H9 (cell line): ENCODE measurements at regions not wholly inside any gene's neighbourhood (a gene's known extent, or its start where the extent isn't known, plus 50 kb on each side); places are given as distances from the start of the nearest gene placed in this dataset.

ENCODE experiments used
- DNase-seq: peaks from one replicate; pipeline ENCODE4 v3.0.0-alpha.2; 2017
- H2AFZ ChIP-seq: one replicate; pipeline ENCODE4 v1.6.1; 2013; ENCODE audit warnings: mild to moderate bottlenecking, low read length, control low read depth, moderate library complexity
- H2AK5ac ChIP-seq: 2 replicates; pipeline ENCODE4 v1.6.1; 2013; ENCODE audit warnings: low read length, control low read depth, mixed read lengths; ENCODE audit not compliant: insufficient read length
- H2BK120ac ChIP-seq: one replicate; pipeline ENCODE4 v1.6.1; 2013; ENCODE audit warnings: low read depth, mild to moderate bottlenecking, low read length, control low read depth, inconsistent platforms; ENCODE audit not compliant: poor library complexity, severe bottlenecking
- H2BK12ac ChIP-seq: 2 replicates; pipeline ENCODE4 v1.6.1; 2013; ENCODE audit warnings: low read length, control low read depth, mixed read lengths, low read depth; ENCODE audit not compliant: insufficient read length
- H2BK15ac ChIP-seq: 2 replicates; pipeline ENCODE4 v1.6.1; 2013; ENCODE audit warnings: low read depth, low read length, control low read depth
- H2BK20ac ChIP-seq: one replicate; pipeline ENCODE4 v1.6.1; 2013; ENCODE audit warnings: low read depth, mild to moderate bottlenecking, low read length, control low read depth, inconsistent platforms; ENCODE audit not compliant: poor library complexity, severe bottlenecking
- H2BK5ac ChIP-seq: 2 replicates; pipeline ENCODE4 v1.6.1; 2013; ENCODE audit warnings: low read length, control low read depth, mixed read lengths; ENCODE audit not compliant: insufficient read length
- H3K14ac ChIP-seq: 2 replicates; pipeline ENCODE4 v1.6.1; 2013; ENCODE audit warnings: low read length, control low read depth; ENCODE audit not compliant: insufficient read depth
- H3K18ac ChIP-seq: 2 replicates; pipeline ENCODE4 v1.6.1; 2013; ENCODE audit warnings: low read depth, mild to moderate bottlenecking, mixed read lengths, low read length, control low read depth; ENCODE audit not compliant: insufficient read length
- H3K23ac ChIP-seq: 2 replicates; pipeline ENCODE4 v1.6.1; 2013; ENCODE audit warnings: low read length, control low read depth, mixed read lengths, low read depth; ENCODE audit not compliant: insufficient read length
- H3K23me2 ChIP-seq: 2 replicates; pipeline ENCODE4 v1.6.1; 2013; ENCODE audit warnings: low read depth, mild to moderate bottlenecking, mixed read lengths, low read length, control low read depth; ENCODE audit not compliant: insufficient read length, poor library complexity, severe bottlenecking
- H3K27ac ChIP-seq: 2 replicates; pipeline ENCODE4 v1.5.1; 2013; ENCODE audit warnings: low read length, control low read depth, mixed read lengths, low read depth; ENCODE audit not compliant: insufficient read length
- H3K27me3 ChIP-seq: 2 replicates; pipeline ENCODE4 v1.6.1; 2013; ENCODE audit warnings: low read length, control low read depth, inconsistent platforms; ENCODE audit not compliant: insufficient read depth
- H3K4ac ChIP-seq: 2 replicates; pipeline ENCODE4 v1.6.1; 2013; ENCODE audit warnings: low read depth, mild to moderate bottlenecking, control low read depth, inconsistent platforms, low read length, moderate library complexity
- H3K4me1 ChIP-seq: 2 replicates; pipeline ENCODE4 v1.6.1; 2013; ENCODE audit warnings: low read length, control low read depth, inconsistent platforms; ENCODE audit not compliant: insufficient read depth
- H3K4me2 ChIP-seq: 2 replicates; pipeline ENCODE4 v1.6.1; 2013; ENCODE audit warnings: low read length, control low read depth, mixed read lengths; ENCODE audit not compliant: insufficient read length, insufficient read depth
- H3K56ac ChIP-seq: 2 replicates; pipeline ENCODE4 v1.6.1; 2013; ENCODE audit warnings: low read depth, mild to moderate bottlenecking, mixed read lengths, low read length, control low read depth; ENCODE audit not compliant: insufficient read length
- H3K79me1 ChIP-seq: 2 replicates; pipeline ENCODE4 v1.6.1; 2013; ENCODE audit warnings: low read depth, mild to moderate bottlenecking, moderate library complexity, low read length, control low read depth, inconsistent platforms; ENCODE audit not compliant: insufficient read depth, poor library complexity, severe bottlenecking
- H3K79me2 ChIP-seq: 2 replicates; pipeline ENCODE4 v1.6.1; 2013; ENCODE audit warnings: low read length, control low read depth, inconsistent platforms; ENCODE audit not compliant: insufficient read depth
- H3K9ac ChIP-seq: 2 replicates; pipeline ENCODE4 v1.6.1; 2013; ENCODE audit warnings: low read length, control low read depth, mixed read lengths; ENCODE audit not compliant: insufficient read length; ENCODE audit errors: extremely low read depth
- H3K9me3 ChIP-seq: one replicate; pipeline ENCODE4 v1.6.1; 2013; ENCODE audit warnings: low read depth, low read length, inconsistent platforms; ENCODE audit not compliant: control insufficient read depth
- H3T11ph ChIP-seq: one replicate; pipeline ENCODE4 v1.6.1; 2013; ENCODE audit warnings: mild to moderate bottlenecking, low read length, control low read depth, inconsistent platforms
- H4K20me1 ChIP-seq: one replicate; pipeline ENCODE4 v1.6.1; 2013; ENCODE audit not compliant: control insufficient read depth, insufficient read length, insufficient read depth
- H4K5ac ChIP-seq: 2 replicates; pipeline ENCODE4 v1.6.1; 2013; ENCODE audit warnings: low read depth, mild to moderate bottlenecking, mixed read lengths, low read length, control low read depth; ENCODE audit not compliant: insufficient read length
- H4K8ac ChIP-seq: replicated peaks from 2 replicates; pipeline ENCODE4 v1.6.1; 2013; ENCODE audit warnings: low read length, control low read depth, mixed read lengths, low read depth; ENCODE audit not compliant: insufficient read length
- H4K91ac ChIP-seq: 2 replicates; pipeline ENCODE4 v1.6.1; 2013; ENCODE audit warnings: low read depth, mild to moderate bottlenecking, moderate library complexity, mixed read lengths, low read length, control low read depth; ENCODE audit not compliant: insufficient read length
- H3K27ac Mint-ChIP-seq, 3 experiments: 2 replicates in 2 of 3; 3 replicates in 1 of 3; pipeline ENCODE4 v1.8.0; 2020 to 2021; ENCODE audit warnings: mixed read lengths in 3 of 3, mild to moderate bottlenecking in 1 of 3, moderate library complexity in 1 of 3
- H3K27me3 Mint-ChIP-seq: 2 replicates; pipeline ENCODE4 v1.8.0; 2021; ENCODE audit warnings: low read depth, mild to moderate bottlenecking, moderate library complexity, mixed read lengths
- H3K36me3 Mint-ChIP-seq, 3 experiments: 2 replicates in 2 of 3; 3 replicates in 1 of 3; pipeline ENCODE4 v1.8.0; 2020 to 2021; ENCODE audit warnings: low read depth in 3 of 3, mixed read lengths in 3 of 3; ENCODE audit not compliant: insufficient read depth in 1 of 3
- H3K4me1 Mint-ChIP-seq, 2 experiments: 2 replicates each; pipeline ENCODE4 v1.8.0; 2020; ENCODE audit warnings: mixed read lengths in 2 of 2
- H3K4me3 Mint-ChIP-seq, 2 experiments: 2 replicates in 1 of 2; 3 replicates in 1 of 2; pipeline ENCODE4 v1.8.0; 2020 to 2021; ENCODE audit warnings: mild to moderate bottlenecking in 2 of 2, mixed read lengths in 2 of 2, moderate library complexity in 1 of 2
- H3K9me3 Mint-ChIP-seq, 2 experiments: 2 replicates in 1 of 2; 3 replicates in 1 of 2; pipeline ENCODE4 v1.8.0; 2020; ENCODE audit warnings: mild to moderate bottlenecking in 2 of 2, mixed read lengths in 2 of 2, moderate library complexity in 1 of 2
- CTCF ChIP-seq: fragments of 200-600 bp; sonication (generic); conservative IDR thresholded peaks from 3 replicates; pipeline ENCODE4 v1.8.0; 2021; ENCODE audit warnings: antibody characterized with exemption, mild to moderate bottlenecking
- WGBS: extraction: QIAGEN DNeasy Blood & Tissue Kit; methylation state at CpG from one replicate; pipeline ENCODE4 v1.1.7; 2013; ENCODE audit warnings: missing lambda C conversion rate, low lambda C conversion rate, mixed read lengths; ENCODE audit not compliant: insufficient read length; ENCODE audit errors: extremely low coverage; 5-methylcytosine and 5-hydroxymethylcytosine counted together

DNA sequence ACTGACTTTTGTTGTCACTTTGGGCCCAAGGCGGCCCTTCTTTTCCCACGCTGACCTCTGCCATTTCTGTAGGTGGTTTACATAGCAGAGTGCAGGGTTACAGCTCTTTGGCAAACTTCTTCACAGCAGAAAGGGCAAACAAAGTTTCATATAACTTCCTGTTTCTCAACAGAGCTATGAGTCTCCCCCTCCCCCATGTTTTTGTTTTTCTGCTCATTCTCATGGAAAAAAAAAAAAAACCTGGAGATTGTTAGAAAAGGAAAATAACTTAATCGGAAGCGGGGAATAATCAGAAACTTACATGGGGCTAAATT is 342.0 kb upstream of the NR2F2 start:
- Histone ChIP-seq H2BK120ac (no peak overlapping the region), H2AK5ac (no peak overlapping the region), H3K4ac (no peak overlapping the region), H4K5ac (no peak overlapping the region), H4K20me1 (no peaks in the 10 kb centered on the region), H3K23ac (no peak overlapping the region), H3K23me2 (no peaks in the 10 kb centered on the region), H3K4me2 (no peak overlapping the region), H3K9me3 (no peaks in the 10 kb centered on the region), H3K79me1 (no peaks in the 10 kb centered on the region), H3K9ac (no peak overlapping the region), H2BK12ac (no peak overlapping the region), H3K27ac (no peak overlapping the region), H2BK15ac (no peak overlapping the region), H2BK20ac (no peak overlapping the region), H3K18ac (no peak overlapping the region), H4K91ac (no peak overlapping the region), H2AFZ (no peak overlapping the region), H3K56ac (no peak overlapping the region), H3K4me1 (no peaks in the 10 kb centered on the region; the same call in 1 of the 2 replicates), H4K8ac (no peak overlapping the region), H3K79me2 (no peaks in the 10 kb centered on the region), H3K14ac (no peak overlapping the region), H2BK5ac (no peak overlapping the region), H3T11ph (no peak overlapping the region), H3K27me3 (no peaks in the 10 kb centered on the region)
- H3K36me3 Mint-ChIP-seq: no peaks in the 10 kb centered on the region
- H3K27me3 Mint-ChIP-seq: peaks cover 4% of the 10 kb centered on the region
- H3K4me3 Mint-ChIP-seq: no peak overlapping the region
- peaks cover 13 to 16% of the 10 kb centered on the region in 2 experiments for H3K4me1 Mint-ChIP-seq
- no peak for TF ChIP-seq CTCF
- no peaks in the 10 kb centered on the region for H3K9me3 Mint-ChIP-seq
- DNase-seq: no peak
- H3K27ac Mint-ChIP-seq: no peak overlapping the region
- no CpG with 5 or more reads among the region's 4 CpGs for WGBS
